ENCODE measurements at regions not wholly inside any gene's neighbourhood (a gene's known extent, or its start where the extent isn't known, plus 50 kb on each side); places are given as distances from the start of the nearest gene placed in this dataset.

GRCh38 chr9:103709366-103709765, 384.7 kb upstream of the SMC2 start:
- no peak for TF ChIP-seq CTCF (optimal IDR thresholded peaks at IDR 0.05 in 1 of 3, IDR thresholded peaks at IDR 0.05 in 1 of 3, conservative IDR thresholded peaks at IDR 0.05 in 1 of 3; ENCODE audit: extremely low read depth in 1 of 3, insufficient read depth in 2 of 3, low read length in 3 of 3)
- TF ChIP-seq EZH2 (IDR thresholded peaks at IDR 0.05; ENCODE audit: low read length), result no peak

Measured in keratinocyte (primary cell).